GM18505 (cell line): ENCODE measurements at regions not wholly inside any gene's neighbourhood (a gene's known extent, or its start where the extent isn't known, plus 50 kb on each side); places are given as distances from the start of the nearest gene placed in this dataset.
"Not testable (repeated sequence)": the region's sequence is repeated elsewhere in the genome, so short reads cannot be mapped to it uniquely, and the experiment has no call there.

ENCODE experiments used
- ATAC-seq: cut with Tn5 transposase; IDR thresholded peaks from one replicate; pipeline ENCODE4 v1.9.1; 2021; ENCODE audit not compliant: unreplicated experiment
- POLR2A ChIP-seq: IDR thresholded peaks from 4 replicates; pipeline ENCODE4 v1.6.1; 2011; ENCODE audit warnings: borderline replicate concordance; ENCODE audit not compliant: insufficient read depth, insufficient read length; ENCODE audit errors: extremely low read depth

DNA sequence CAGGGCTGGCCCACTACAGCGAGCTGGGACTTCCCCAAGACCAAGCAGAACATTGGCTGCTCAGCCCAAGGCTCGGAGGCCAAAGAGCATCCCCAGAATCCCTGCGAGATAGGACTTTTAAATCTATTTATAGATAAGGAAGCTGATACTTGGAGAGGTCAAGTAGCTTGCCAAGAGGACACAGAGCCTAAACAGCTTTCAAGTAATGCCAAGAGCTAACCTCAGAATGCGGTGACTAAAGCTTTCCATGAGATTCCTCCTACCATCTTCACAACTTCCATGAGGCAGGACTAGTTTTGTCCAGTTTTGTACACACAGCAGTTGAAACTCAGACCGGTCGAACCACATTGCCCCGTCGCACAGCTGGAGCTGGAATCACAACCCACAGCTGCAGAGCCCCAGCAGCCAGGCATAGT, 168.1 kb upstream of the TOP1 start:
- ATAC-seq, result no peak
- TF ChIP-seq POLR2A, result no peak

DNA sequence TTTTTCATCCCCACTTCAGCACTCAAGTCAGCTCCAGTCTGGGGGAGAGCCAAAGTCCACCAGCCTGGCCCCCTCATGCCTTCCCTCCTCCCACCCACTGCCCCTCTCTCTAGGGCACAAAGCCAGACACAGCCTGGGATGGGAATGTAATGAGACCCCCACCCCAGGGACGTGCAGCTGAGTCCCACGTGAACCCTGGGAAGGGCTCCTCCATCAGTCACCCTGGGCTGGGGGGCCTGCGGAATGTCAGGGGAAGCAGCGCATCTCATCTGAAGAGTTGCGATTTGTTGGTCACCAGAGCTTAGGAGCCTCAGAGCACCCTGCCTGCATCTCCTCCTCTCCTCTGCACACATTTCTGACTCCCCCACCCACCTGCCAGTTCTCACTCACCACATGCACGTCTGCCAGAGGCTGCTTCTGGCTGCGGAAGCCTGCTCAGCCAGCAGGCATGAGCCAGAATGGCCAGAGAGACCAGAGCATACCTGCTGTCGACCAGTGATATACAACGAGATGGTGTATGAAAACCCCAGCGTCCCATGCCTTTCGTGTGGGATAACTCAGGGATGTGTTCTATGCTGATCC, 167.1 kb upstream of the TOP1 start:
- no peak for TF ChIP-seq POLR2A
- no peak for ATAC-seq

DNA sequence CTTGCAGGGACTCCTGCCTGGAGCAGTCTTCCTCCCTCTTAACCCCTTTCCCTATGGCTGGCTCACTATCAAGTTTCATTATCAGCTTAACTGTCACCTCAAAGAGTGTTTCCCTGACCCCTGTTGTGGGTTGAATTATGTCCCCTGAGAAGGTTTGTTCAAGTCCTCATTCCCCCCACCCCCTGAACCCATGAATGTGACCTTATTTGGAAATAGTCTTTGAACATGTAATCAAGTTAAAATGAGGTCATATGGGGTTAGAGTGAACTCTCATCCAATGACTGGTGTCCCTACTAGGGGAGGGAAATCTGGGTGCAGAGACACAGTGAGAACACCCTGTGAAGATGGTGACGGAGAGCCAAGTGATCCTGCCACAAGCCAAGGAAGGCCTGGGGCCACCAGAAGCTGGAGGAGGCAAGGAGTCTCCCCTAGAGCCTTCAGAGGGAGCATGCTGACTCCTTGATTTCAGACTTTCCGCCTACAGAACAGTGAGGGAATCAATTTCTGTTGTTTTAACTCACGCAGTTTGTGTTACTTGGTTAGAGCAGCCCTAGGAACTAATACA, 165.2 kb upstream of the TOP1 start:
- no peak for TF ChIP-seq POLR2A
- ATAC-seq, result no peak

DNA sequence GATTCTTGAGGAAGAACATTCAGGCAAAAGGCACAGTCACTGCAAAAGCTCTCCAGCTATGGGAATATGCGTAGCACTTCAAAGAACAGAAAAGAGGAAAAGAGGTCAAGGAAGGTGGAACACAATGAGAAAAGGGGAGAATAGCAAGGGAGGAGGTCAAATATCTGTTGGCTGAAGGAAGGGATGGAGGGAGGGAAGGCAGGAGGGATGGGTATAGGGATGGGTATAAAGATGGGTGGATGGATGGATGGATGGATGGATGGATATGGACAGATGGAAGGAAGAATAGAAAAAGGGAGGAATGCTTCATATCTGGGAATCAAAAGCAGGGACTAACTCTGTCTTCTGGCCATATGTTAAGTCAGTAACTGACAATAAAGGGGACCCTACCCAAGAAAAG, 164.2 kb upstream of the TOP1 start:
- no peak for ATAC-seq
- TF ChIP-seq POLR2A, result no peak

DNA sequence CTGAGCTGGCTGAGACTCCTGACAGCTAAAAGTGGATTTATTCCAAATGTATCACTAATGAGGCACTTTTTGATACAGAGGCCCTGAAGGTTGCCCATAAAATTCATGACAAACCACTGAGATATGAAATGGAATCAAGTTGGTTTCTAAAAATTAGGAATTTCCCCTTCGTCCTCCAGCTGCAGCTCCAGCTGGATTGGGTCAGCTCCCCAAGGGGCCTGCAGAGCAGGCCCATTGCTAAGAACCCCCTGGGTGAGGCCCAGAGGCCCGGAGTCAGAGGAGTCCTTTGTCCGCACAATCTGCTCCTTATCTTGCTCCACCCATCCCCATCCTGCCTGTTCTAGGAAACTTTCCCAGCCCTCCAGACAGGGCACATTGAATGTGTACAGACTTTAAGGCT, 163.5 kb upstream of the TOP1 start:
- no peak for ATAC-seq
- TF ChIP-seq POLR2A, result no peak

DNA sequence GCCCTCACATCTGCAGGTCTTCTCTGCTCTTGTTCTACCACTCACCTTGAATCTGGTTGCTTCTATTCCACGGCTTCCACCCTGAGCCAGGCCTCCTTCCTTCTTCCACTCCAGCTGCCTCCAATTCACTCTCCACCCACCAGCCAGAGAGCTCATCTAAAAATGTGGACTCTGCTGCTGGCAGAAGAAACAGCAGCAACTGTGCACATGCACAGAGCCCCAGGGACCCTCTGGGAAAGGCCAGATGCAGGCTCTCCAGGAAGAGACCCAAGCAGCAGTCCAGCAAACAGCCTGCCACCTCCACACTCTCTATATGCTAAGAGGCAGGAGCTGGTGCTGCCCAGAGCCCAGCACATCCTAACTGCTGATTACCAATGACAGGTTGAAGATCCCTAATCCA, 162.6 kb upstream of the TOP1 start:
- ATAC-seq, result no peak
- no peak for TF ChIP-seq POLR2A

DNA sequence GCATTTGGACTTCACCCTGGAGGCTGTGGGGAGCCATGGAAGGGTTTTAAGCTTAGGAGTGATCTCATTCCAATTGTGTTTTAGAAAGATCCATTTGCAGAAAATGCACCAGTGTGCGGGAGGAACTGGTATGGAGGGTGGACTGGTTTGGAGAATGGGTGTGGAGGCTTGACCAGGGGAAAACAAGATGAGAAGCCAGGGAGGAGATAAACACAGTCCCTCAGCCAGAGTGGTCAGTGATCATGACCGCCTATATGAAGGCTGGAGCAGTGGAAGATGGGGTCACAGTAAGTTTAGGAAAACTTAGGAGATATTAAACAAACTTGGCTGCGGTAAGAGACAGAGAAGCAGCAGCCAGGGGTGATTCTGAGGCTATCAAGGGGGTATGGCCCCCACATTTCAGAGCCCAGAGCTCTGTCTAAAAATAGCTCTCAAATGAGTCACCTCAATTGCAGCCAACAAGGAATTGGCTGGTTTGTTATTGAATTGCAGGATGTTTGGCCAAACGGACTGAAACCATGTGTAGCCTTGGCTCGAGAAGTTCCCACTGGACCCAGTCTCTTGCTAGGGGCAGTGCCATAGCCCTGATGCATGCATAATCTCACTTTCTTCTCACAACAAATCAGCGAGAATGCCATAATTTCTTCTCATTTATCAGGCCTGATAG, 159.9 kb upstream of the TOP1 start:
- ATAC-seq, result no peak
- TF ChIP-seq POLR2A, result no peak

DNA sequence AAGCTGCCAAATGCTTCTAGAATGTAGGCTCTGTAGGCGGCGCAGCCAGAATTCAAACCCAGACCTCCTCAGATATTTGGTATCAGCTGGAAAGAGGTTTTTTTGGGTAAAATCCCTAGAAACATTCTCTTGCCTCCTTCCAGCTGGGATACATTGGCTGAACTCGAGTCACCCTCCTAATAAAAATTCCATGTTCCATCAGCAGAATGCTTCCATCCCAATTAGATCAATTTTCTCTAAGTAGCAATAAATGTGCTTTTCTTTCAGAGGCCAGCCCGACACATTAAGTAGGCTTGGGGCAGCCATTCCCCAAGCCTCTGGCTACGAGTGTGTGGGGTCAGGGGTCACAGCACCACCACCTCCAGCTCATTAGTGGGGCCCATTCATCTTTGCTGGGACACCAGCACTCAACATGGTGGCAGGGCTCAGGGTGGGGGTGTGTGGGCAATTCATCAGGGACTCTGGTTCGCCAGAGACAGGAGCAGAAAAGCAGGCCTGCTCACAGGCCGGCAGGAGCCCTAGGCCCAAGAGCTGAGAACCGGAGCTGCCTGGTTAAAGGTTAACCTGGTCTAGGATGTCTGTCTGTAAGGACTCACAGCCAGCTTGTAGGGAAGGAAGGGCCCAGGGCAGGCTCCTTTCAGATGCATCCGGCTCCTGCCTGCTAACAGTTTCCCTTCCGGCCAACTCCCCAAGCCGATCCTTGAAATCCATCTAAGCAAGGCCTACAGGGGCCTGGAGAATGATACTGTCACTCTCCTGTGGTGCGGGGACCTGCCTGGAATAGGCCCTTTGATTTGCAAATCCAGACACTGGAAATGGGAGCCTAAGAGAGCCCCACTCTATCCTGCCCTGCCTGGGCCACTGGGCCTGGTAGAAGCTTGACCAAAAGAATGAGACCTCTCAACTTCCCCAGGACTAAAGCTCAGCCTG, 159.1 kb upstream of the TOP1 start:
- no peak for TF ChIP-seq POLR2A
- no peak for ATAC-seq

DNA sequence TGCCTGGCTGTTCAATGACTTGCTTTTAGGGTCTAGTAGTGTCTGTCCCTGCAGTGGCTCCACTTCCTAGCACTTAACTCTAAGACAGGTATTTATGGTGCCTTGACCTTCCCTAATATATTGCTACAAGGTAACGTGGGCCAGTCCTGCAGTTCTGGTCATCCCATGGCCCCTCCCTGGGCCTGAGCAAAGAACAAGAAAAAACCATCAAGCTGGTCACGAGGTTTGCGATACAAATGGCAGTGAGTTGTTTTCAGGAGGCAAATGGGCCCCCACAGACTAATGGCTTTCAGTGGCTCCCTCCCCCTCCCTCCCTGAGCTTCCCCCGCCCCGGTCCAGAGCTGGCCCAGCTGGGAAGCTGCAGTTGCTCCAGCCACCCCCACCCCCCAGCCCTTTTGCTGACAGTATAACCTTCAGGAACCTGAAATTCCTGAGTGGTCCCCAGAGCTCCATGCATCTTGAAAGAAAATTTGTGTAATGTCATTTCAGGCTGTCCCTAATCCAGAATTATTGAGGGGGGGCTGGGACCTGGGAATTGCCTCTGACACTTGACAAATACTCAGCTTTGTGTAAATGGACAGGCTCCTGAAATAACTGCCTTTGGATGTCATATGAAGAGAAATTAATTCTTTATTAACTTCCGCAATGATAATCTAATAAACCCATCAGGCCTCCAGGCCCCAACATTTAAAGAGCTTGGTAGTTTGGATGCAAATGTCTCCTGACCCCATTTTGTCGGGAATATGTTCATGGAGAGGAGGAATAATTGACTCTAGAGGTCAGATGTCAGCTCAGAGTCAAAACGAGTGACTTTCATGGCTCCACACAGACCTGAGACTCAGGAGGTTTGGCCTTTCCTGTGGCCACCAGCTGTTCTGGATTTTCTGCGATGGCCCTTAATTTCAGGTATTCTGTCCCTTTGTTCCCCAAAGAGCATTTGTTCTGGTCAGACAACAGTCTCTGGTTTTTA, 153.2 kb upstream of the TOP1 start:
- no peak for TF ChIP-seq POLR2A

DNA sequence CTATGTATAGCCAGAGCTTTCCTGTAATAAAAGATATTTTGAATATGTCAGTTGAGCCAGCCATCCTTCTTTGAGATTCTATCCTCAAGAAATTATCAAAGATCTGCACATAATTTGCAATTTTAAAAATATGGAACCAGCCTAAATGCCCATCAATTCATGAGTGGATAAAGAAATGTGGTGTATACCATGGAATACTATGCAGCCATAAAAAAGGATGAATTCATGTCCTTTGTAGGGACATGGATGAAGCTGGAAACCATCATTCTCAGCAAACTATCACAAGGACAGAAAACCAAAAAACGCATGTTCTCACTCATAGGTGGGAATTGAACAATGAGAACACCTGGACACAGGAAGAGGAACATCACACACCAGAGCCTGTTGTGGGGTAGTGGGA, 150.5 kb upstream of the TOP1 start:
- ATAC-seq, result not testable (repeated sequence)

More for the DNA sequence above, 153.2 kb upstream of the TOP1 start:
- no peak for ATAC-seq

DNA sequence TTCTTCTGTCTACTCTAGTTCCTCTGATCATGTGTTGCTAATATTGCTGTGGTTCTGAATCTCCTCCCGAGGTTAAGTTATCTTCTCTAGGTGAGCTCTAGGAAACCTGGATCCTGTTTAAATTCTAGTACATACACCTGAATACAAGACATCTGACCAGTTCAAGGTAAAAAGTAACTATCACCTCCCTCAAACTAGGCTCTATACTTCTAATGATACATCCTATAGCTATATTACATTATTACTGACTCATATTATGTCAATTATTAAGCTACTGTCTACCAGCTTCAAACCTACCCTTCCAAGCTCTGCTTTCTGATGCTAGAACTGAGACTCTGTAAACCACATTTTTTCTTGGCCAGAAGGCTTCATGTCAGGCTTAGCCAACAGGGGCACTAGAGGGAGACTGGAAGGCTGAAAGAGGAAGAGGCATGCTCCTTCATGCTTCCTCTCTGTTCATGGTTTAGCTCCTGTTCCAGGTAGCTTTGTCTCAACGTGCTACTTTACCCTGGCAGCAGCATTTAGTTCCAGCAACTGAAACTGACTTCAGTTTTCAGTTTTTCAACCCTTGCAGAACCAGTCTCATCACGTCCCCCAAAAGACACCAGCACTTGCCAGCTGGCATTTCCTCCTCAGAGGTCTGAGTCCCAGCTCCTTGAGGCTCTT, 148.4 kb upstream of the TOP1 start:
- no peak for TF ChIP-seq POLR2A
- ATAC-seq, result peak; percentile 58

DNA sequence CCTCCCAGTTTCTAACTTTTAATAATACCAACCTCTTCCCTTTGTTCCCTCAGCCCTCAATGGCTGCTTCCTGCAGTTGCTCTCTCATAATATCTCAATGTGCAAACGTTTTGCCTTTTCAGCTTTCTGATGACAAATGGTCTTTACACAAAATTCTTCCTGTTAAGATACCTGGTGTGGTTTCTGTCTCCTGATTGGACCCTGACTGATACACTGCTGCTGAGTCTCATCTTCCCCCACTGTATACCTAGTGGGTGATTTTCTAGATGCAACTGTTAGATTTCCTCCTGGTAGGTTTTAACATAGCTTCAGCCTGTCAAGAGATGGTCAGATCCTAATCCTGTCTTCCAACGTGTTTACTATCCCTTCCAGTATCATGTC, 147.9 kb upstream of the TOP1 start:
- TF ChIP-seq POLR2A, result no peak
- no peak for ATAC-seq
